Cardiac fibroblast (primary cell): ENCODE measurements at regions not wholly inside any gene's neighbourhood (a gene's known extent, or its start where the extent isn't known, plus 50 kb on each side); places are given as distances from the start of the nearest gene placed in this dataset.
A peak's percentile ranks its signal among the peaks of the same experiment; 100 is the strongest.

Experiments
- DNase-seq, 2 donors: peaks; one replicate each; pipeline versions ENCODE4 v3.0.0 to v3.0.0-alpha.2; 2010; ENCODE audit warnings: low read depth in 2 of 2
- H3K4me3 ChIP-seq, 2 donors: replicated peaks in 1 of 2; 1 replicate in 1 of 2; 2 replicates in 1 of 2; pipeline ENCODE4 v1.5.1; 2011; ENCODE audit warnings: low read depth in 2 of 2, low read length in 2 of 2, mild to moderate bottlenecking in 2 of 2, moderate library complexity in 1 of 2
- CTCF ChIP-seq: IDR thresholded peaks from one replicate; pipeline ENCODE4 v1.5.1; 2011; ENCODE audit warnings: low read depth, mild to moderate bottlenecking, low read length, inconsistent platforms

- no peak for TF ChIP-seq CTCF
- DNase-seq: no peak
- no peak overlapping the region for H3K4me3 ChIP-seq
Measured at GRCh38 chr17:73929860-73930430, 273.5 kb upstream of the RPL38 start.

DNA sequence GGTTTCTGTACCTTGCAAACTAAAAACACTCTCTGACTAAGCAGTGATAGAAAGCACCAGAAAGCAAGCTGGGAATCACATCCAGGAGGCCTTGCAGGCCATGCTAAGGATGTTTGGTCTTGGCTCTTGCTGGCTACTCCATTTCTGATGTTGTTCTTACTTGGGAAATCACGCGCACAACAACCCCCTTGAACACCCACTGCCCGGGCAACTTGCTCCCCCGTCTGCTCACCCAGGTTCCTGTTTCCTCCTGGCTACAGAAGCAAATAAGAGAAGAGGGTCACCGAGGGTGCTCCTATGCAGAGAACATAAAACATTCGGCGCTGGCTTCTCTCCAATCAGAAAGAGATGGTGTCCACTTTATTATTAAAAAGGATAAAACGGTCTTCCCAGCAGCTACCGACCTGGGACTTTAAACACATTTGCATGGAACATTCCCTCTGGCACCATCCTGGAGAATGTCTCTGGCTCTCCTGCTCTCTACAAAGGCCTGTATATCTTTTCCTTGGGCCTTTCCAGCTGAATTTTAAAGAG, 271.2 kb upstream of the RPL38 start:
- no peak for DNase-seq
- no peak for TF ChIP-seq CTCF
- H3K4me3 ChIP-seq: no peak overlapping the region

- H3K4me3 ChIP-seq: no peak overlapping the region
- DNase-seq: no peak
- no peak for TF ChIP-seq CTCF
Measured at GRCh38 chr17:73933164-73933766, 270.2 kb upstream of the RPL38 start.

DNA sequence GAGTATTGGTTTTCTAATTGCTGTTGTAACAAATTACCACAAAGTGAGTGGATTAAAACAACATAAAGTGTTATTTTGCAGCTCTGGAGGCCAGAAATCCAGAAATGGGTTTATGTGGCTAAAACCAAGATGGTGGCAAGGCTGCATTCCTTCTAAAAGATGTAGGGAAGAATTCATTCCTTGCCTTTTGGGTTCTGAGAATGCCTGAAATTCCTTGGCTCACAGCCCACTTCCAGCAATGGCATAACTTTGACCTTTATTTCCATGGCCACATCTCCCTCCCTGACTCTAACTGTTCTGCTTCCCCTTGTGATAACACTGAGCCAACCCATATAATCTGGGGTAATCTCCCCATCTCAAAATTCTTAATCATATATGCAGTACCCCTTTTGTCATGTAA, 269.6 kb upstream of the RPL38 start:
- peak in 1 of 2 donors; percentile 10 for DNase-seq
- no peak for TF ChIP-seq CTCF
- no peak overlapping the region for H3K4me3 ChIP-seq

DNA sequence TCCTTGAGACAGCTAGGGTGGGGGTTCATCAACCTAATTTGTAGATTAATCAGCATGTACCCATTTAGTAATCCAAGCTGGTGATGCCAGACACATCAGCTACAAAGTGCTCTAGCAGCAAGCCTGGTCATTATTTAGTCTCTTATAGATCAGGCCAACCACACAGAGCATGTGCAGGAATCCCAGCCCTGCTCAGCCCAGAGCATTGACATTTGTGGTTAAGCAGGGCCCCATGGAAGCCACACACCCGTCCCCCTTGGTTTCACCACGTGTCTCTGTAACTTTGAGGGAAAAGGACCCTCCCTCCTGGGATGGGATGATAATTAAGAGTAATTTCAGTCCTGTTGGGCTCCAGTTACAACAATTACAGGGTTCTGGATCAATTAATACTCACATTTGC, 268.8 kb upstream of the RPL38 start:
- no peak overlapping the region for H3K4me3 ChIP-seq
- no peak for TF ChIP-seq CTCF
- no peak for DNase-seq

DNA sequence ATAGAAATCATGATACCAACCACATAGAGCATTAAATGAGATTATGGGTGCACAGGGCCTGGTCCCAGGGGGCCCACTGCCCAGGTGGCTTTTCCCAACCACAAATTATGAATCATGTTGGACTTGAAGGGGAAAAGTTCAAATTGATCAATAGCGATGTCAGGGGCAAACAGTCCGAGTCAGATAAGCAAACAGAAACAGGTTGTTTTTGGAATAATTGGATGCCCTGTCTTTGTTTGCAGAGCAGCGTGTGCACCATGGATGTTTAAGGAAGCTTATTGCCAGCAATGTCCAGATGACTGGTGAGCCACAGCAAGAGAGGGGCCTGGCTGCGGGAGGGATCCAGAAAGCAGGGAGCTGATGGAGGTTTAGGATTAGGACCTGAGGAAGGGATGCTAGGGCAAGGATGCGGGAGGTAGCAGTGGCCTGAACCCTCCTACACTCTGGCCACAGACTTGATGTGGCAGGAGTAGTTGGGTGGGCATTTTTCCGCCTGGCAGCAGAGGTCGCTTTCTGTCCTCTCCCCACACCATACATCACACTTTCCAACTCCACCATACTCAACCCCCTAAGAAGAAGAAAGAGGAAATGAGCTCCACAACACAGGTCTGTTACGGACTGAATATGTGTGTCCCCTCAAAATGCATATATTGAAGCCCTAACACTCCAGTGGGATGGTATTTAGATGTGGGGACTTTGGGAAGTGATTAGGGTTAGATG, 266.4 kb upstream of the RPL38 start:
- no peak for TF ChIP-seq CTCF

More for the DNA sequence above, 266.4 kb upstream of the RPL38 start:
- no peak for DNase-seq
- H3K4me3 ChIP-seq: no peak overlapping the region
